GM19035 (cell line): ENCODE measurements at regions not wholly inside any gene's neighbourhood (a gene's known extent, or its start where the extent isn't known, plus 50 kb on each side); places are given as distances from the start of the nearest gene placed in this dataset.
"Not testable (repeated sequence)": the region's sequence is repeated elsewhere in the genome, so short reads cannot be mapped to it uniquely, and the experiment has no call there.

ENCODE experiments used
- ATAC-seq: cut with Tn5 transposase; IDR thresholded peaks from one replicate; pipeline ENCODE4 v1.9.1; 2021; ENCODE audit not compliant: unreplicated experiment

GRCh38 chr6:47180633-47181032 is 129.1 kb downstream of the TNFRSF21 start:
- ATAC-seq, result no peak

DNA sequence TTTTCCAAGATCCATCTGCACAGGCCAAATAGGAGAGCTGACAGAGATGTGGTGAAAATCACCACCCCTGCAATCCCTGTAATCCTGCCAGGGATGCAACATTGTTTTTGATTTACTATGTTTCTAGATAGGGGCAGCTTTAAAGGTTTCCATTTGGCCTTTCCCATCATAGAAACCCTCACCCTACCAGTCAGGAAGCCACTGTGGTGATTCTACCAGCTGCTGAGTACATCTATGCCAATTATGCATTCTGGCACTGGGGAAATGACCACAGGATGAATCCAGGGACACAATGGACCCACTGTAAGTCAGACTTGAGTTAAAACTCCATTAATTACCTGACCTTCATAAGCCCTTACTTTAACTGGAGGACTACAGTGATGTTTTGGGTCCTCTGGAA is 130.4 kb downstream of the TNFRSF21 start:
- no peak for ATAC-seq

DNA sequence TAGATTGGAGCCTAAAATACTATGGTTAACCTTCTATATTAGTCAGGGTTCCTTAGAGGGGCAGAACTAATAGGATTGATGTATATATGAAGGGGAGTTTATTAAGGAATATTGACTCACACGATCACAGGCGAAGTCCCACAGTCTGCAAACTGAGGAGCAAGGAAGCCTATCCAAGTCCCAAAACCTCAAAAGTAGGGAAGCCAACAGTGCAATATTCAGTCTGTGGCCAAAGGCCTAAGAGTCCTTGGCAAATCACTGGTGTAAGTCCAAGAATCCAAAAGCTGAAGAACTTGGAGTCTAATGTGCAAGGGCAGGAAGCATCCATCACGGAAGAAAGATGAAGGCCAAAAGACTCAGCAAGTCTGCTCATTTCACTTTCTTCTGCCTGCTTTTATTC is 133.5 kb upstream of the ADGRF1 start:
- ATAC-seq, result no peak

DNA sequence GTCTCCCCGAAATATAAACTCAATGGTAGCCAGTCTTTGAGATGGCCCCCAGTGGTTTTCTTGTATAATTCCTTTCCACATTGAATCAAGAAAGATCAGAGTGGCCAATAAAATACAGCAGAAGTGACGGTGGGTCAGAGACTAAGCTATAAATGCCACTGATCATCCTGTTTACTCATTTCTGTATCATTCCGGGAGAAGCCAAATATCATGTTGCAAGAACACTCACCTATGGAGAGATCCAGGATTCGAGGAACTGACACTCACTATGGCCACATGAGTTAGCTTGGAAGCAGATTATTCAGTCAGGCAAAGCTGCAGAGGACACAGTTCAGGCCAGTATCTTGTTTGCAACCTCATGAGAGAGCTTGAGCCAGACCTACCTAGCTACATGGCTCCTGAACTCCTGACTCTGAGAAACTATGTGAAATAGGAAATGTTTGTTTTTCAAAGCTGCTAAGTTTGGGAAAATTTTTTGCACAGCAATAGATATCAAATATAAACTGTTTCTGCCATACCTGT is 132.4 kb upstream of the ADGRF1 start:
- ATAC-seq, result no peak

DNA sequence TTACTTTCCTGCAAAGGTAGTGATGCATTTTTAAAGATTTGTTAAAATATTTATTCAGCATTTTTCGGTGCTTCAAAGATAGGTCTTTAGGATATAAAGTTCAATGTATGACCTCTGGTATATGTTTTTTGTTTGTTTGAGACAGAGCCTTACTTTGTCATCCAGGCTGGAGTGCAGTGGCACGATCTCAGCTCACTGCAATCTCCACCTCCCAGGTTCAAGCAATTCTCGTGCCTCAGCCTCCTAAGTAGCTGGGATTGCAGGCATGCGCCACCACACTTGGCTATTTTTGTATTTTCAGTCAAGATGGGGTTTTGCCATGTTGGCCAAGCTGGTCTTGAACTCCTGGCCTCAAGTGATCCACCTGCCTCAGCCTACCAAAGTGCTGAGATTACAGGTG is 131.9 kb upstream of the ADGRF1 start:
- ATAC-seq, result not testable (repeated sequence)

GRCh38 chr6:47173145-47173544 is 131.0 kb upstream of the ADGRF1 start:
- not testable (repeated sequence) for ATAC-seq

- no peak for ATAC-seq
These were observed 128.4 kb upstream of the ADGRF1 start for GRCh38 chr6:47170617-47170947.

GRCh38 chr6:47169785-47170616 is 127.9 kb upstream of the ADGRF1 start:
- no peak for ATAC-seq

GRCh38 chr6:47168180-47168579 is 126.0 kb upstream of the ADGRF1 start:
- no peak for ATAC-seq

- peak; percentile 62 for ATAC-seq
These were observed 123.8 kb upstream of the ADGRF1 start for GRCh38 chr6:47165918-47166317.

DNA sequence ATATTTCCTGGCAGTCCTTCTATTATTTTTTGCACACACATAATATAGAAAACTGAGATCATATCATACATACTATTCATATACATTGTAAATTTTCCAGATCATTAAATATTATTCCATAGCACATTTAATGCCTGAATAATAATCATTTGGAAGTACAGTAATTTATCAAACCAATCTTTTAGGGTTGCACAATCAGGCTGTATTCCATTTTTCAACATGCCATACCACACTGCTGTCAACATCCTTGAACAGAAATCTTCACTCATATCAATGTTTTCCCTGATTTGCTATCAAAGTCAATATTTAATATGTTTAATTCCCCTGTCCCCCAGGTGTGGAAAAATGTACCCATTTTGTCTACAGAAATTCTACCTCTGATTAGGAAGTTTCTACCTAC is 122.7 kb upstream of the ADGRF1 start:
- ATAC-seq, result no peak

DNA sequence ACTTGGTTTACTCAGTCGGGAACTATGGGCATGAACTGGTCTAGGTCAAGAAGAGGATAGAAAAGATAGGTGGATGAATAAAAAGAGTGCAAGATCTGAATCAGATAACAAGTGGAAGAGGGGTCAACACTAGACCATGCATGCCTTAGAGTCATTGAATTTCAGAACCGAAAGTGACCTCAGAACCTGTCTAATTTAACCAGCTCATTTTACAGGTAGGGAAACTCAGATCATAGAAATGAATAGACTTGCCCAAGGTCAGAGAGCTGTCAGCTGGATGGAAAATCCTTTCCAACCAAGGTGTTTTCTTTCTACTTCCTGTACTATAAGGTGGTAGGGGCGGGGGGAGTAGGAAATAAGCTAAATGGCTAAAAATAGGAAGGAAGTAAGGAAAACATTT is 121.4 kb upstream of the ADGRF1 start:
- ATAC-seq, result no peak

DNA sequence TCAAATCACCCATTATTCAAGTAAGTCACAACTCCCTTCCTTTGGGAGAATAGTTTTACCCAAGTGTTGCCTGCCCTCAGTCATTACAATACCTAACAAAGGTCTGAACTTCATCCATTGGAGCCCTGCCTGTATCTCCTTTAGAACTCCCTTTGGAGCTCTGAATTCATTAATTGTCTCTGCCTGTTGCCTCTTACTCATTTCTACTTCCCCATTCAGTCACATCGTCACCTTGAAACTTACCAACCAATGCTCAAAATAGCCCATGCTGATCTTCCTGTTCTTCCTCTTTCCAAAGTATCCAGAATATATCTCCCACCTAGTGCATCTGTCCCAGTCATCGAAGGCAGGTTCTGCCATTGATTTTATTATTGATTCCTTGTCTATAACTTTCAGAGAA is 120.7 kb upstream of the ADGRF1 start:
- ATAC-seq, result no peak

DNA sequence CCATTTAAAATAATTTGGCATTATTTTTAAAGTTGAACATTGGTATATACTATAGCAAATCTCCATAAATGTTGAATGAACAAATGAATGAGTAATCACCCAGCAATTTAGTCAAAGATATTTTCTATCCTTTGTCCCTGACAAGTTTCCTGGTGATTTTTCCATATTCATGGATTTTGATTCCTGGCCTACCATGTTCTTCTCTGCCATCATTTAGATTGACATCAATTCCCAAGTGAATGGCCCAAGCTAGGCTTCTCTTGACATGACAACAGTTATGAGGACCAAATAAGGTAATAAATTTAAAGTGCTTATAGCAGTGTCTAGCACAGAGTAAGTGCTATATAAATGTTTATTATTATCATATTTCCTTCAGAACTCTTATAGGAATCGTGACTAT is 120.1 kb upstream of the ADGRF1 start:
- ATAC-seq, result no peak

DNA sequence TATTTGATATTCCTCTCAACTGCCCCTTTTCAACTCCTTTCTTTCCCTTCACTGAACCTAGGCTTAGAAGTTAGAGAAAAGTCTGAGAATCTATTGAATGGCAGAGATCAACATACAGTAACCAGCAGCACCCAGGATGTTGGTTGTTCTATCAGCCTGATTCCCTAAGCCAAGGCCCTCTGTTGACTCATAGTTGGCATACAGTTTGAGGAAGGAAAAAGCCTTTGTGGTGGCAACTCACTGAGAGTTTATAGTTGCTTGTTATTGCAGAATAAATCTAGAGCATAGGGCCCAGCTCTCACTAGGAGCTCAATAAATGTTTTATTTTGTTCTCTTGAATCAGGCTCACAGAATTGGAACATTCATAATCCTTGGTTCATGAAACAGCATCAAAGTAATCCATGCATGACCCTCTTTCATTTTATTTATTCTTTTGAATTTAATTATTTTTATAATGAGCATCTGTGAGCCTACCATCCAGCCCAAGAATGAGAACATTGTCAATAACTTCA is 119.1 kb upstream of the ADGRF1 start:
- ATAC-seq, result no peak

GRCh38 chr6:47160702-47161101 is 118.6 kb upstream of the ADGRF1 start:
- ATAC-seq, result no peak

GRCh38 chr6:47159763-47160162 is 117.6 kb upstream of the ADGRF1 start:
- ATAC-seq, result no peak

DNA sequence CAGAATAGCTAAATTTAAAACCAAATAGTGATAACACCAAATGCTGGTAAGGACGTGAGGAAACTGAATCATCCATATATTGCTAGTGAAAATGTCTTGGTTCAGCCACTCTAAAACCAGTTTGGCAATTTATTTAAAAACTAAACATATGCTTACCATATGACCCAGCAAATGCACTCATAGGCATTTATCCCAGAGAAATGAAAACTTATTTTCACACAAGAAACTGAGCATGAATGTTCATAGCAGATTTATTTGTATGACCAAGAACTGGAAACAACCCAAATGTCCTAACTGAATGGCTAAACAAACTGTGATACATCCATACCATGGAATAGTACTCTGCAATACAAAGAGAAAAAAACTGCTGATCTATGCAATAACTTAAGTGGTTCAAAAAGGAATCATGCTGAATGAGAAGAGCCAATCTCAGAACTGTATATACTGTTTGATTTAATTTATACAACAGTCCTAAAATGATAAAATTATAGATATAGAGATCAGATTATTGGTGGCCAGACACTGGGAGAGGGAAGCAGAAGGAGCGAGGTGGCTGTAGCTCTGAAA is 115.6 kb upstream of the ADGRF1 start:
- ATAC-seq, result no peak

DNA sequence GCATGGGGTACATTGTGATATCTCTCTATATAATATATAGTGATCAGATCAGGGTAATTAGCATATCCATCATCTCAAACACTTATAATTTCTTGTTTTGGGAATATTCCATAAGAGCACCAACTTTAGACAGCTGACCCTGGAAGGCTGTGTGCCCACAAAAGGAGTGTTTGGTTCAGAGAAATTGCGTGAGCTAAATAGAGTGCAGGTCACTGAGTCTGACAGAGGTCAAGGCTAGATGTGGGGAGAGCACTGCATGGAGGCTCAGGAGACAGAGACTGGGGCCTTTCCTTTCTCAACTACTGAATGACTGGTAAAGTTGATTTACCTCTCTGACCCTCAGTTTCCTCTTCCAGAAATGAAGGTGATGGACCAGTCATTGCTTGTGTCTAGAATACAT is 114.9 kb upstream of the ADGRF1 start:
- ATAC-seq, result no peak

DNA sequence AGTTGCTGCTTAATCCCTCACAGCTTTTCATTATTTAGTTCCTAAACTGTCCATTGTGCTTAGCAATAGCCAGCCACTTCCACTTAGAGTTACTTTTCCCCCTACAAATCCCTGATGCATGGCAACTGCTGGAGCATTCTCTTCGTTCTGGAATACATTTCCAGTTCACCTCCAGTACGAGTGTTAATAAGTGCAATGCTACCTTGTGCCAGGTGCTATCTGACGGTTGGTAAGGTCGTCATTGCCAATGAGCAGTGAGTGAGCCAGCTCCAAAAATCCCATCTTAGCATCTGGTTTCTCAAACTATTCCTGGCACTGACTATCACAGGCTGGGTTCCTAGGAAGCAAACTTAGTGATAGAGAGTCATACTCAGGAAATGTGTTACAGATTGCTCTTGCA is 114.1 kb upstream of the ADGRF1 start:
- no peak for ATAC-seq

GRCh38 chr6:47153404-47153755 is 111.2 kb upstream of the ADGRF1 start:
- no peak for ATAC-seq

- no peak for ATAC-seq
These were observed 110.7 kb upstream of the ADGRF1 start for GRCh38 chr6:47152666-47153403.
